MG63 (cell line): ENCODE measurements at regions not wholly inside any gene's neighbourhood (a gene's known extent, or its start where the extent isn't known, plus 50 kb on each side); places are given as distances from the start of the nearest gene placed in this dataset.

Experiments used
- DNase-seq: peaks from one replicate; pipeline ENCODE4 v3.0.0-alpha.2; 2020
- H3K27me3 ChIP-seq: fragments of 250-450 bp; sonication (Bioruptor Pico); 2 replicates; pipeline ENCODE4 v1.5.1; 2020; ENCODE audit warnings: mild to moderate bottlenecking, moderate library complexity
- H3K36me3 ChIP-seq: fragments of 250-450 bp; sonication (Bioruptor Pico); 2 replicates; pipeline ENCODE4 v1.5.1; 2020; ENCODE audit warnings: mild to moderate bottlenecking, moderate library complexity
- H3K4me3 ChIP-seq: fragments of 250-450 bp; sonication (Bioruptor Pico); 2 replicates; pipeline ENCODE4 v1.5.1; 2020; ENCODE audit warnings: mild to moderate bottlenecking, moderate library complexity
- H3K9me3 ChIP-seq: fragments of 250-450 bp; sonication (Bioruptor Pico); 2 replicates; pipeline ENCODE4 v1.5.1; 2020; ENCODE audit warnings: mild to moderate bottlenecking, moderate library complexity

DNA sequence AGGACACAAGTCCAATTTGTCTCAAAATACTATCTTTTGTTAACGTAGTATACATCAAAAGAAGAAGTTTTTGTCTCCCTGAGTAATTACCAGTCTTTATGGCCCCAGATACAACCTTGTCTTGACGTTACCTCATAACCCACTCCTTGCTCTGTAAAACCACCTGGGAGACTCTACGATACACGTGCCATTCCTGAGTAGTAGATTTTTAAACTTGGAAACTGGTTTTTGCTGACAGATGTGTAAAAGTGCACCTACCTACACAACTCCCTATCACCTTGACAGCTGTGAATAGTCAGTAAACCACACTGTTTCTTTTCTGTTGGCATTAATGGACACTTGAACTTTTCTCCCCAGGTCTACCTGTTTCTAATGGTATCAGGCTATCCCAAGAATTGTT lies 51.7 kb upstream of the RARB start:
- DNase-seq: no peak
- no peaks in the 10 kb centered on the region for H3K27me3 ChIP-seq
- H3K9me3 ChIP-seq: no peaks in the 10 kb centered on the region
- H3K4me3 ChIP-seq: no peak overlapping the region
- H3K36me3 ChIP-seq: no peaks in the 10 kb centered on the region

DNA sequence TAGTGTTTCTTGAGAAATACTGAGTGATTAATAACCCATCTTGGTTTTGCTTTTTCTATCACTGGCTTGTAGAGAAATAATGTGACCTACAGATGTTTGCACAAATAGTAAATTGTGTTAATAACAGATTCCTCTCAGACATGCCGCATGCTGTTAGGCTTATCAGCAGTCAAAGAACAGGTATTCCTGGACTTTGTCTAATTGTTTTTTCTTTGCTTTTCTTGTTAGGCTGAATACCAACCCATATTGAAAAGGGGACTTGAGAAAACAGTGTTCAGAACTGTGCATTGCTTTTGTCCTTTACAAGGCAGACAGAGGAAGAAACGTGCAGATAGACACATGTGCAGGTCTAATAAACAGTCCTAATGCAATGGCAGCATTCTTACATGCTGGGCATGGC lies 51.0 kb upstream of the RARB start:
- Histone ChIP-seq H3K27me3 (no peaks in the 10 kb centered on the region), H3K4me3 (no peak overlapping the region), H3K9me3 (no peaks in the 10 kb centered on the region), H3K36me3 (no peaks in the 10 kb centered on the region)
- no peak for DNase-seq
